PC-9 (cell line): ENCODE measurements at regions not wholly inside any gene's neighbourhood (a gene's known extent, or its start where the extent isn't known, plus 50 kb on each side); places are given as distances from the start of the nearest gene placed in this dataset.

Experiments
- CTCF ChIP-seq: fragments of 200-600 bp; sonication (generic); conservative IDR thresholded peaks from 2 replicates; pipeline ENCODE4 v1.6.1; 2017; ENCODE audit warnings: mixed run types, antibody characterized with exemption, mild to moderate bottlenecking, moderate library complexity
- EZH2 ChIP-seq: fragments of 200-600 bp; sonication (generic); IDR thresholded peaks from 2 replicates; pipeline ENCODE4 v1.8.0; 2017; ENCODE audit warnings: antibody characterized with exemption, low read depth

- no peak for TF ChIP-seq CTCF
- TF ChIP-seq EZH2 = no peak
Measured at GRCh38 chr10:128993443-128993842, 473.6 kb upstream of the MGMT start.
